ENCODE measurements at regions not wholly inside any gene's neighbourhood (a gene's known extent, or its start where the extent isn't known, plus 50 kb on each side); places are given as distances from the start of the nearest gene placed in this dataset.

GRCh38 chr2:226477221-226478108, 322.2 kb downstream of the IRS1 start:
- H3K4me3 ChIP-seq (ENCODE audit: low read depth in 1 of 2, low read length in 2 of 2) = no peak overlapping the region
- H3K4me1 ChIP-seq (ENCODE audit: control insufficient read depth in 2 of 2, insufficient read depth in 2 of 2, low read length in 1 of 2) = no peaks in the 10 kb centered on the region
- peak overlapping the region in 1 of 2 donors; percentile 49 for H3K27ac ChIP-seq (ENCODE audit: low read depth in 2 of 2, low read length in 1 of 2)
- H3K36me3 ChIP-seq (ENCODE audit: control insufficient read depth in 2 of 2, insufficient read depth in 2 of 2, low read length in 1 of 2) = no peaks in the 10 kb centered on the region
- no peaks in the 10 kb centered on the region for H3K9me3 ChIP-seq (ENCODE audit: control insufficient read depth in 2 of 2, insufficient read depth in 1 of 2, low read depth in 1 of 2, low read length in 1 of 2)
- WGBS, 2 donors = 71 to 76% methylated on average over 10 of the region's 10 CpGs
- H3K27me3 ChIP-seq (ENCODE audit: control insufficient read depth in 1 of 2, insufficient read depth in 2 of 2, low read length in 2 of 2) = no peaks in the 10 kb centered on the region

- WGBS, 2 donors = 46 to 59% methylated on average over 2 of the region's 2 CpGs
- H3K27ac ChIP-seq (ENCODE audit: low read depth in 2 of 2, low read length in 1 of 2) = no peak overlapping the region
These were observed 324.0 kb downstream of the IRS1 start for GRCh38 chr2:226475650-226476049.

GRCh38 chr2:226474131-226474530, 325.5 kb downstream of the IRS1 start:
- Histone ChIP-seq H3K9me3 (ENCODE audit: control insufficient read depth in 2 of 2, insufficient read depth in 1 of 2, low read depth in 1 of 2, low read length in 1 of 2) (no peaks in the 10 kb centered on the region), H3K27me3 (ENCODE audit: control insufficient read depth in 1 of 2, insufficient read depth in 2 of 2, low read length in 2 of 2) (no peaks in the 10 kb centered on the region), H3K4me1 (ENCODE audit: control insufficient read depth in 2 of 2, insufficient read depth in 2 of 2, low read length in 1 of 2) (no peaks in the 10 kb centered on the region), H3K36me3 (ENCODE audit: control insufficient read depth in 2 of 2, insufficient read depth in 2 of 2, low read length in 1 of 2) (no peaks in the 10 kb centered on the region), H3K4me3 (ENCODE audit: low read depth in 1 of 2, low read length in 2 of 2) (no peak overlapping the region), H3K27ac (ENCODE audit: low read depth in 2 of 2, low read length in 1 of 2) (no peak overlapping the region)

More at GRCh38 chr2:226475650-226476049, 324.0 kb downstream of the IRS1 start:
- no peaks in the 10 kb centered on the region for H3K9me3 ChIP-seq (ENCODE audit: control insufficient read depth in 2 of 2, insufficient read depth in 1 of 2, low read depth in 1 of 2, low read length in 1 of 2)
- no peaks in the 10 kb centered on the region for H3K4me1 ChIP-seq (ENCODE audit: control insufficient read depth in 2 of 2, insufficient read depth in 2 of 2, low read length in 1 of 2)
- H3K4me3 ChIP-seq (ENCODE audit: low read depth in 1 of 2, low read length in 2 of 2) = no peak overlapping the region
- no peaks in the 10 kb centered on the region for H3K27me3 ChIP-seq (ENCODE audit: control insufficient read depth in 1 of 2, insufficient read depth in 2 of 2, low read length in 2 of 2)
- no peaks in the 10 kb centered on the region for H3K36me3 ChIP-seq (ENCODE audit: control insufficient read depth in 2 of 2, insufficient read depth in 2 of 2, low read length in 1 of 2)

GRCh38 chr2:226471987-226472470, 327.6 kb downstream of the IRS1 start:
- Histone ChIP-seq H3K27me3 (ENCODE audit: control insufficient read depth in 1 of 2, insufficient read depth in 2 of 2, low read length in 2 of 2) (no peaks in the 10 kb centered on the region), H3K4me3 (ENCODE audit: low read depth in 1 of 2, low read length in 2 of 2) (no peak overlapping the region), H3K4me1 (ENCODE audit: control insufficient read depth in 2 of 2, insufficient read depth in 2 of 2, low read length in 1 of 2) (no peaks in the 10 kb centered on the region), H3K9me3 (ENCODE audit: control insufficient read depth in 2 of 2, insufficient read depth in 1 of 2, low read depth in 1 of 2, low read length in 1 of 2) (no peaks in the 10 kb centered on the region), H3K36me3 (ENCODE audit: control insufficient read depth in 2 of 2, insufficient read depth in 2 of 2, low read length in 1 of 2) (no peaks in the 10 kb centered on the region), H3K27ac (ENCODE audit: low read depth in 2 of 2, low read length in 1 of 2) (no peak overlapping the region)
- WGBS, 2 donors = 49% methylated on average over 2 of the region's 2 CpGs

- no peaks in the 10 kb centered on the region for H3K9me3 ChIP-seq (ENCODE audit: control insufficient read depth in 2 of 2, insufficient read depth in 1 of 2, low read depth in 1 of 2, low read length in 1 of 2)
- 79 to 89% methylated on average over 2 of the region's 2 CpGs for WGBS, 2 donors
- H3K36me3 ChIP-seq (ENCODE audit: control insufficient read depth in 2 of 2, insufficient read depth in 2 of 2, low read length in 1 of 2) = no peaks in the 10 kb centered on the region
- no peak overlapping the region for H3K4me3 ChIP-seq (ENCODE audit: low read depth in 1 of 2, low read length in 2 of 2)
- H3K27ac ChIP-seq (ENCODE audit: low read depth in 2 of 2, low read length in 1 of 2) = no peak overlapping the region
- H3K27me3 ChIP-seq (ENCODE audit: control insufficient read depth in 1 of 2, insufficient read depth in 2 of 2, low read length in 2 of 2) = no peaks in the 10 kb centered on the region
- H3K4me1 ChIP-seq (ENCODE audit: control insufficient read depth in 2 of 2, insufficient read depth in 2 of 2, low read length in 1 of 2) = no peaks in the 10 kb centered on the region
These were observed 332.0 kb downstream of the IRS1 start for GRCh38 chr2:226467633-226468032.

GRCh38 chr2:226467221-226467620, 332.4 kb downstream of the IRS1 start:
- H3K27me3 ChIP-seq (ENCODE audit: control insufficient read depth in 1 of 2, insufficient read depth in 2 of 2, low read length in 2 of 2) = no peaks in the 10 kb centered on the region
- no peaks in the 10 kb centered on the region for H3K4me1 ChIP-seq (ENCODE audit: control insufficient read depth in 2 of 2, insufficient read depth in 2 of 2, low read length in 1 of 2)
- no peak overlapping the region for H3K4me3 ChIP-seq (ENCODE audit: low read depth in 1 of 2, low read length in 2 of 2)
- H3K9me3 ChIP-seq (ENCODE audit: control insufficient read depth in 2 of 2, insufficient read depth in 1 of 2, low read depth in 1 of 2, low read length in 1 of 2) = no peaks in the 10 kb centered on the region
- H3K36me3 ChIP-seq (ENCODE audit: control insufficient read depth in 2 of 2, insufficient read depth in 2 of 2, low read length in 1 of 2) = no peaks in the 10 kb centered on the region
- no peak overlapping the region for H3K27ac ChIP-seq (ENCODE audit: low read depth in 2 of 2, low read length in 1 of 2)
- WGBS, 2 donors = 53 to 76% methylated on average over 6 of the region's 6 CpGs

GRCh38 chr2:226466589-226466988, 333.0 kb downstream of the IRS1 start:
- H3K27ac ChIP-seq (ENCODE audit: low read depth in 2 of 2, low read length in 1 of 2) = no peak overlapping the region
- WGBS, 2 donors = 77 to 80% methylated on average over 2 of the region's 2 CpGs

GRCh38 chr2:226466124-226466523, 333.5 kb downstream of the IRS1 start:
- no peaks in the 10 kb centered on the region for H3K9me3 ChIP-seq (ENCODE audit: control insufficient read depth in 2 of 2, insufficient read depth in 1 of 2, low read depth in 1 of 2, low read length in 1 of 2)
- H3K4me3 ChIP-seq (ENCODE audit: low read depth in 1 of 2, low read length in 2 of 2) = no peak overlapping the region
- no peaks in the 10 kb centered on the region for H3K4me1 ChIP-seq (ENCODE audit: control insufficient read depth in 2 of 2, insufficient read depth in 2 of 2, low read length in 1 of 2)
- 76 to 83% methylated on average over 1 of the region's 1 CpG for whole genome bisulfite sequencing, 2 donors
- no peaks in the 10 kb centered on the region for H3K27me3 ChIP-seq (ENCODE audit: control insufficient read depth in 1 of 2, insufficient read depth in 2 of 2, low read length in 2 of 2)
- no peaks in the 10 kb centered on the region for H3K36me3 ChIP-seq (ENCODE audit: control insufficient read depth in 2 of 2, insufficient read depth in 2 of 2, low read length in 1 of 2)
- H3K27ac ChIP-seq (ENCODE audit: low read depth in 2 of 2, low read length in 1 of 2) = no peak overlapping the region

More at GRCh38 chr2:226466589-226466988, 333.0 kb downstream of the IRS1 start:
- no peaks in the 10 kb centered on the region for H3K9me3 ChIP-seq (ENCODE audit: control insufficient read depth in 2 of 2, insufficient read depth in 1 of 2, low read depth in 1 of 2, low read length in 1 of 2)
- no peaks in the 10 kb centered on the region for H3K36me3 ChIP-seq (ENCODE audit: control insufficient read depth in 2 of 2, insufficient read depth in 2 of 2, low read length in 1 of 2)
- H3K4me1 ChIP-seq (ENCODE audit: control insufficient read depth in 2 of 2, insufficient read depth in 2 of 2, low read length in 1 of 2) = no peaks in the 10 kb centered on the region
- H3K4me3 ChIP-seq (ENCODE audit: low read depth in 1 of 2, low read length in 2 of 2) = no peak overlapping the region
- H3K27me3 ChIP-seq (ENCODE audit: control insufficient read depth in 1 of 2, insufficient read depth in 2 of 2, low read length in 2 of 2) = no peaks in the 10 kb centered on the region

- no peak overlapping the region for H3K27ac ChIP-seq (ENCODE audit: low read depth in 2 of 2, low read length in 1 of 2)
- no peak overlapping the region for H3K4me3 ChIP-seq (ENCODE audit: low read depth in 1 of 2, low read length in 2 of 2)
- no peaks in the 10 kb centered on the region for H3K9me3 ChIP-seq (ENCODE audit: control insufficient read depth in 2 of 2, insufficient read depth in 1 of 2, low read depth in 1 of 2, low read length in 1 of 2)
- 71 to 74% methylated on average over 4 of the region's 4 CpGs for whole genome bisulfite sequencing, 2 donors
- H3K4me1 ChIP-seq (ENCODE audit: control insufficient read depth in 2 of 2, insufficient read depth in 2 of 2, low read length in 1 of 2) = no peaks in the 10 kb centered on the region
- no peaks in the 10 kb centered on the region for H3K36me3 ChIP-seq (ENCODE audit: control insufficient read depth in 2 of 2, insufficient read depth in 2 of 2, low read length in 1 of 2)
- no peaks in the 10 kb centered on the region for H3K27me3 ChIP-seq (ENCODE audit: control insufficient read depth in 1 of 2, insufficient read depth in 2 of 2, low read length in 2 of 2)
These were observed 335.2 kb downstream of the IRS1 start for GRCh38 chr2:226464380-226464779.

GRCh38 chr2:226463154-226463553, 336.5 kb downstream of the IRS1 start:
- Histone ChIP-seq H3K27ac (ENCODE audit: low read depth in 2 of 2, low read length in 1 of 2) (no peak overlapping the region), H3K4me1 (ENCODE audit: control insufficient read depth in 2 of 2, insufficient read depth in 2 of 2, low read length in 1 of 2) (no peaks in the 10 kb centered on the region), H3K36me3 (ENCODE audit: control insufficient read depth in 2 of 2, insufficient read depth in 2 of 2, low read length in 1 of 2) (no peaks in the 10 kb centered on the region), H3K9me3 (ENCODE audit: control insufficient read depth in 2 of 2, insufficient read depth in 1 of 2, low read depth in 1 of 2, low read length in 1 of 2) (no peaks in the 10 kb centered on the region), H3K27me3 (ENCODE audit: control insufficient read depth in 1 of 2, insufficient read depth in 2 of 2, low read length in 2 of 2) (no peaks in the 10 kb centered on the region), H3K4me3 (ENCODE audit: low read depth in 1 of 2, low read length in 2 of 2) (no peak overlapping the region)
- WGBS, 2 donors = 91 to 93% methylated on average over 2 of the region's 2 CpGs
